Naive thymus-derived CD4-positive, alpha-beta T cell (primary cell): ENCODE measurements at regions not wholly inside any gene's neighbourhood (a gene's known extent, or its start where the extent isn't known, plus 50 kb on each side); places are given as distances from the start of the nearest gene placed in this dataset.

Source experiments
- ATAC-seq: fragments of 150-1000 bp; cut with Tn5 transposase; 2 replicates; pipeline ENCODE4 v1.10.0; 2021; ENCODE audit warnings: mild to moderate bottlenecking, moderate library complexity
- CTCF ChIA-PET: fragments of 350-600 bp; sonication (Branson Sonifier 250); formaldehyde crosslinking; loops from one replicate; lab custom pipeline; 2021; ENCODE audit warnings: antibody characterized with exemption; lab: Charles Lee
- POLR2A ChIA-PET: fragments of 350-600 bp; sonication (Branson Sonifier 250); formaldehyde crosslinking; loops from one replicate; lab custom pipeline; 2021; ENCODE audit warnings: antibody characterized with exemption, inconsistent platforms; lab: Charles Lee
- DNase-seq, 9 donors: peaks; one replicate each; pipeline versions ENCODE4 v3.0.0 to v3.0.0-alpha.2; 2020 to 2022; ENCODE audit warnings: mixed read lengths in 1 of 9
- H3K27ac ChIP-seq: one replicate; pipeline ENCODE4 v1.7.0; 2013; ENCODE audit warnings: mild to moderate bottlenecking, low read depth, low read length, moderate library complexity
- H3K27me3 ChIP-seq, 2 donors: one replicate each; pipeline ENCODE4 v1.7.0; 2013; ENCODE audit warnings: low read length in 2 of 2, mild to moderate bottlenecking in 2 of 2, moderate library complexity in 2 of 2; ENCODE audit not compliant: control insufficient read depth in 2 of 2, insufficient read depth in 2 of 2
- H3K36me3 ChIP-seq, 3 experiments: 1 replicate in 2 of 3; 2 replicates in 1 of 3; pipeline ENCODE4 v1.7.0; 2013; ENCODE audit warnings: low read length in 3 of 3, mild to moderate bottlenecking in 3 of 3, moderate library complexity in 1 of 3; ENCODE audit not compliant: insufficient read depth in 3 of 3, control insufficient read depth in 2 of 3
- H3K4me1 ChIP-seq, 2 donors: one replicate each; pipeline ENCODE4 v1.7.0; 2013; ENCODE audit warnings: low read length in 2 of 2, mild to moderate bottlenecking in 2 of 2, moderate library complexity in 1 of 2; ENCODE audit not compliant: control insufficient read depth in 2 of 2, insufficient read depth in 2 of 2
- H3K4me3 ChIP-seq: 2 replicates; pipeline ENCODE4 v1.7.0; 2013; ENCODE audit warnings: mild to moderate bottlenecking, low read length
- H3K9me3 ChIP-seq, 3 experiments: 1 replicate in 2 of 3; 2 replicates in 1 of 3; pipeline ENCODE4 v1.7.0; 2013; ENCODE audit warnings: low read length in 3 of 3; ENCODE audit not compliant: control insufficient read depth in 2 of 3
- H3K27ac Mint-ChIP-seq, 9 donors: one replicate each; pipeline ENCODE4 v1.8.0; 2020 to 2022; ENCODE audit warnings: mixed read lengths in 9 of 9, mild to moderate bottlenecking in 8 of 9, moderate library complexity in 5 of 9, inconsistent platforms in 2 of 9
- H3K27me3 Mint-ChIP-seq, 5 donors: one replicate each; pipeline ENCODE4 v1.8.0; 2021 to 2022; ENCODE audit warnings: mixed read lengths in 5 of 5, mild to moderate bottlenecking in 1 of 5
- H3K36me3 Mint-ChIP-seq, 5 donors: one replicate each; pipeline ENCODE4 v1.8.0; 2020 to 2022; ENCODE audit warnings: mixed read lengths in 5 of 5, mild to moderate bottlenecking in 3 of 5, inconsistent platforms in 1 of 5
- H3K4me1 Mint-ChIP-seq, 7 donors: one replicate each; pipeline ENCODE4 v1.8.0; 2020 to 2022; ENCODE audit warnings: mixed read lengths in 7 of 7, mild to moderate bottlenecking in 3 of 7, inconsistent platforms in 1 of 7
- H3K4me3 Mint-ChIP-seq, 10 donors: one replicate each; pipeline ENCODE4 v1.8.0; 2020 to 2022; ENCODE audit warnings: mild to moderate bottlenecking in 10 of 10, mixed read lengths in 10 of 10, moderate library complexity in 6 of 10, inconsistent platforms in 2 of 10
- H3K9me3 Mint-ChIP-seq, 11 donors: one replicate each; pipeline ENCODE4 v1.8.0; 2020 to 2022; ENCODE audit warnings: mixed read lengths in 11 of 11, mild to moderate bottlenecking in 4 of 11, inconsistent platforms in 1 of 11, moderate library complexity in 1 of 11
- intact Hi-C, 2 donors: fragments of 100-400 bp; cut with micrococcal nuclease; formaldehyde crosslinking; loops; one replicate each; pipeline ENCODE4 v1.15.1; 2023

DNA sequence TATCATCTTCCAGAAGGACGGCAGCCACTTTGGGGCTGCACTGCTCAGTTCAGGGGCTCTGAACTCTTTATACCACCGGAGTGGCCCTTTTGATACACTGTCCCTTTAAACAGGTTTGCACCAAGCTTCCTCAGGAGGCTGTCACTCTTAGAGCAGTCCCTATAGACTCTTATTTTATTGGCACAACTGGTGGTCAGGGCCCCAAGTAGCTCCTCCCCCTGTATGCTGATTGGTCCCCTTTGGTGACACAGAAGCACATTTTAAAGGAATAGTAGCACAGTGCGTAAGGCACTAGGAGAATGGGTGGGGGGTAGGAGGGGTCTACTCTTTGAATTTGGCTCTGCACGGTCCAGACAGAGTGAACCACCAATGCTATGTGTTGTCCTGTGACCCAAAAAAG, 122.6 kb upstream of the MLN start:
- ATAC-seq (no peak), DNase-seq (no peak)
- H3K4me1 ChIP-seq: peaks cover 8 to 11% of the 10 kb centered on the region in 2 donors
- H3K36me3 ChIP-seq: no peaks in the 10 kb centered on the region
- intact Hi-C loops: no loop called here
- no peak overlapping the region for H3K4me3 ChIP-seq
- H3K36me3 Mint-ChIP-seq: no peaks in the 10 kb centered on the region
- ChIA-PET POLR2A (no interaction called here), CTCF (no interaction called here)
- peaks cover 2 to 22% (median 10%) of the 10 kb centered on the region in 7 donors for H3K4me1 Mint-ChIP-seq
- H3K27me3 ChIP-seq: no peaks in the 10 kb centered on the region
- H3K9me3 Mint-ChIP-seq: peaks cover 0 to 3% (median 0%) of the 10 kb centered on the region in 11 donors
- no peak overlapping the region for H3K27ac Mint-ChIP-seq
- no peak overlapping the region for H3K4me3 Mint-ChIP-seq
- no peak overlapping the region for H3K27ac ChIP-seq
- H3K27me3 Mint-ChIP-seq: peaks cover 0 to 6% (median 0%) of the 10 kb centered on the region in 5 donors
- H3K9me3 ChIP-seq: no peaks in the 10 kb centered on the region

DNA sequence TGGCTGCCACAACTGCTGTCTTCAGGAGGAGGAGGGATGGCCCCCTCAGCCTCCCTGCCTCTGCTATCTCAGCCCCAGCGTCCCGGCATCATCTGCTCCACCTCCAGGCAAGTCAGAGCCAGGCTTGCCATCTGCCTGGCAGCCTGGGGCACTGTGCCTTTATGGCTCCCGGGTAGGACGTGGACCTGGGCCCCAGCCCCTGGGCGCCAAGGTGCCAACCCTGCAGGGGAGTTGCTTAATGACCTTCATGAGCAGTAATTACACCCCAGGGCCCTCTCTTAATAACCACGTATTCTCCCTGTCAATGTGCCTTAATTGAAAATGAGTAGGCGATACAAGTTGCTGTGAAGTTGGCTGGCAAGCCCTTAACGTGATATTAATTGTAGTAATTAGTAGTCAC, 122.1 kb upstream of the MLN start:
- Histone ChIP-seq H3K27ac (no peak overlapping the region), H3K9me3 (no peaks in the 10 kb centered on the region), H3K4me1 (peaks cover 8 to 11% of the 10 kb centered on the region in 2 donors), H3K4me3 (no peak overlapping the region), H3K27me3 (no peaks in the 10 kb centered on the region), H3K36me3 (no peaks in the 10 kb centered on the region)
- Mint-ChIP-seq H3K9me3 (peaks cover 0 to 3% (median 0%) of the 10 kb centered on the region in 11 donors), H3K4me1 (peaks cover 2 to 25% (median 10%) of the 10 kb centered on the region in 7 donors), H3K4me3 (no peak overlapping the region), H3K27ac (no peak overlapping the region), H3K36me3 (no peaks in the 10 kb centered on the region), H3K27me3 (peaks cover 0 to 5% (median 0%) of the 10 kb centered on the region in 5 donors)
- intact Hi-C loops: no loop called here
- no peak for DNase-seq
- no peak for ATAC-seq
- POLR2A ChIA-PET: no interaction called here
- CTCF ChIA-PET: no interaction called here

DNA sequence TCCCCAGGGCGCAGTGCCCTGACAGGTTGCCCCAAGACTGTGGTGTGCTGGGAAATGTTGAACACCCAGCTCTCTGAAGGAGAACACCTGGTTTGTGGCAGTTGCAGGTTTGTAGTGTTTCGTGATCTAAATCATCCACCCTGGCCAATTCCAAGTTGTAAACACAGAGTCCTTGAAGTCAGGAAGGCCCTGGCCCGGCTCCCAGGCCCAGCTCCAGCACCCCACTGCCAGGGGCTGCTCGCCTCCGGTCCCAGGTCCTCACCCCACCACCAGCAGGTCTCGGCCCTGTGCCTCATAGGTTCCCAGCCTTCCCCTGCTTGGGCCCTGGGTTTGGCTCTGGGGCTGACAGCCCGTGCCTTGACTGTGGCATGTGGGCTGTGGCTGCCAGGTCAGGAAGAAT, 121.4 kb upstream of the MLN start:
- Histone ChIP-seq H3K27ac (no peak overlapping the region), H3K4me3 (no peak overlapping the region), H3K4me1 (peaks cover 8 to 11% of the 10 kb centered on the region in 2 donors), H3K36me3 (no peaks in the 10 kb centered on the region), H3K27me3 (no peaks in the 10 kb centered on the region), H3K9me3 (no peaks in the 10 kb centered on the region)
- DNase-seq: no peak
- peaks cover 2 to 28% (median 10%) of the 10 kb centered on the region in 7 donors for H3K4me1 Mint-ChIP-seq
- intact Hi-C loops: no loop called here
- POLR2A ChIA-PET: no interaction called here
- CTCF ChIA-PET: no interaction called here
- H3K9me3 Mint-ChIP-seq: peaks cover 0 to 3% (median 0%) of the 10 kb centered on the region in 11 donors
- no peak overlapping the region for H3K4me3 Mint-ChIP-seq
- no peak for ATAC-seq
- H3K27ac Mint-ChIP-seq: no peak overlapping the region
- H3K36me3 Mint-ChIP-seq: no peaks in the 10 kb centered on the region
- peaks cover 0 to 2% (median 0%) of the 10 kb centered on the region in 5 donors for H3K27me3 Mint-ChIP-seq

DNA sequence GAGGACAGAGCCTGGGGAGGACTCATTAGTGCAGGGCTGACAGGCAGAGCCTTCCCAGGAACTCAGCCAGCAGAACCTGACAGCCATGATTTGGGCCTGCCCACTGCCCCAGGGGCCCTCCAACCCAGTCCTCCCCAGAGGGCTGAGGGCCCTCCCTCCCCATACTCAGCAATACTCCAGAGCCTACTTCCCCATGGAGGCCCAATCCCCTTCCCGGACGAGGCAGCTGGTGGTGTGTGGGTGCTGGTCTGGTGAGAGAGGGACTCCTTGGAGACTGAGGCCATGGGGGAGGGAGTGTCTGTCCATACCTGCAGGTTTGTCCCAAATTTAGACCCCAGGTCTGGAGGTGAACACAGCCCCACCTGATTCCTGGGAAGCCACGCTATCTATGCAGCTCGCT, 120.9 kb upstream of the MLN start:
- H3K9me3 ChIP-seq: no peaks in the 10 kb centered on the region
- Mint-ChIP-seq H3K4me1 (peaks cover 2 to 28% (median 10%) of the 10 kb centered on the region in 7 donors), H3K9me3 (peaks cover 0 to 3% (median 0%) of the 10 kb centered on the region in 11 donors), H3K4me3 (no peak overlapping the region), H3K36me3 (no peaks in the 10 kb centered on the region), H3K27me3 (no peaks in the 10 kb centered on the region), H3K27ac (no peak overlapping the region)
- H3K4me3 ChIP-seq: no peak overlapping the region
- peaks cover 8 to 11% of the 10 kb centered on the region in 2 donors for H3K4me1 ChIP-seq
- H3K36me3 ChIP-seq: no peaks in the 10 kb centered on the region
- ATAC-seq (no peak), DNase-seq (no peak)
- H3K27ac ChIP-seq: no peak overlapping the region
- ChIA-PET CTCF (no interaction called here), POLR2A (no interaction called here)
- no peaks in the 10 kb centered on the region for H3K27me3 ChIP-seq
- intact Hi-C loops: no loop called here

DNA sequence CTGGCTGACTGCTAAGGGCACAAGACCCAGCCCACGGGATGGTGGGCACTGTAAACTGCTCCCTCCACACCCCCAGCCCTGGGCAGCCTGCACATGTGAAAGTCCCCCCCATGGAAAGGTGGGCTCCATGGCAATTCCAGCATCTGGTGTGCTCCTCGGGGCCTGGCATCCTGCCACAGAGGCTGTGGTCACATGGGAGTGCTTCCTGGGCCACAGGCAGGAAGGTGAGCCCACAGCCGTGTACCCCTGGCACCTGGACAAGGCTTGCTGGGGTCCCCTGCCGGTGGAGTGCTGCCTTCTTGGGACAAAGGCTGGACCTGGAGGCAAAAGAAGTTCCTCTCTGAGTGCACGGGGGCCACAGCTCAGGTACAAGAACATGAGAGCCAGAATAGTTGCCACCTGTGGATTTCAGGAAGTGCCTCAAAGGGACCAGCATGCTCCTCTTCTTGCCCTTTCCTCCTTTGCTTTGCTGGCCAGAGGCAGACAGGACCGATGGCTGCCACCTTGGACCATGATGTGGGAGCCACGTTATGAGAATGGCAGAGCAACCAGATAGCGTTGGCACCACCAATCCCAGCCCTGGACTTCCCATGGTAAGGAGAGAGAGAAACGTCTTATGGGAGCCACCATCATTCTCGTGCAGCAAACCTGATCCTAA, 120.2 kb upstream of the MLN start:
- peaks cover 0 to 3% (median 0%) of the 10 kb centered on the region in 11 donors for H3K9me3 Mint-ChIP-seq
- no peak overlapping the region for H3K27ac Mint-ChIP-seq
- no peaks in the 10 kb centered on the region for H3K27me3 ChIP-seq
- H3K27ac ChIP-seq: no peak overlapping the region
- POLR2A ChIA-PET: no interaction called here
- DNase-seq (peak in 1 of 9 donors; percentile 11), ATAC-seq (no peak)
- peak overlapping the region in 1 of 10 donors; percentile 48 for H3K4me3 Mint-ChIP-seq
- peaks cover 2 to 28% (median 10%) of the 10 kb centered on the region in 7 donors for H3K4me1 Mint-ChIP-seq
- H3K36me3 Mint-ChIP-seq: no peaks in the 10 kb centered on the region
- H3K36me3 ChIP-seq: no peaks in the 10 kb centered on the region
- peaks cover 8 to 11% of the 10 kb centered on the region in 2 donors for H3K4me1 ChIP-seq
- CTCF ChIA-PET: no interaction called here
- no peaks in the 10 kb centered on the region for H3K27me3 Mint-ChIP-seq
- no peak overlapping the region for H3K4me3 ChIP-seq
- H3K9me3 ChIP-seq: no peaks in the 10 kb centered on the region
- intact Hi-C loops: no loop called here

DNA sequence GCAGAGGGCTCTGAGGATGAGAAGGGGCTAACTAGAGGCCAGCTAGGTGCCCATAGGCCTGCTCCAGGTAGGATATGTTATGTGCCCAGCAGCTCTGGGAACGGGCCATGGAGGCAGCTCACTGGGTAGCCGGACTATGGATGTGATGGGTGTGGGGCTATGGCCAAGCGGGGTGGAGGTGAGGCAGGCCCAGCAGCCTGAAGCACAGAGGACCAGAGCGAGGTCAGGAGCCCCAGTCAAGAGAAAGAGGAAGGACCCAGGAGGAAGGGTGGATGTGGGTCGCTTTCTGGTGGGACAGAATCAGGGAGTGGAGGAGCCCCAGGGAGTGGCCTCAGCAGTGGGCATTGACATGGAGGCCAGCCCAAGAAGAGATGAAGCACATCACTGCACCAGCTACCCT, 117.9 kb upstream of the MLN start:
- H3K9me3 ChIP-seq: no peaks in the 10 kb centered on the region
- H3K27ac ChIP-seq: no peak overlapping the region
- intact Hi-C loops: no loop called here
- ChIA-PET CTCF (no interaction called here), POLR2A (interaction anchor here (0.5 kb wide), 1 partner anchor 133 kb away, joined by 3 read pairs; the partner anchor contains the start of gene LEMD2)
- Mint-ChIP-seq H3K36me3 (no peaks in the 10 kb centered on the region), H3K27me3 (no peaks in the 10 kb centered on the region), H3K4me1 (peaks cover 2 to 28% (median 10%) of the 10 kb centered on the region in 7 donors), H3K4me3 (no peak overlapping the region), H3K9me3 (peaks cover 0 to 1% (median 0%) of the 10 kb centered on the region in 11 donors), H3K27ac (no peak overlapping the region)
- DNase-seq (no peak), ATAC-seq (no peak)
- H3K4me1 ChIP-seq: peaks cover 8 to 11% of the 10 kb centered on the region in 2 donors
- H3K27me3 ChIP-seq: no peaks in the 10 kb centered on the region
- no peak overlapping the region for H3K4me3 ChIP-seq
- no peaks in the 10 kb centered on the region for H3K36me3 ChIP-seq

DNA sequence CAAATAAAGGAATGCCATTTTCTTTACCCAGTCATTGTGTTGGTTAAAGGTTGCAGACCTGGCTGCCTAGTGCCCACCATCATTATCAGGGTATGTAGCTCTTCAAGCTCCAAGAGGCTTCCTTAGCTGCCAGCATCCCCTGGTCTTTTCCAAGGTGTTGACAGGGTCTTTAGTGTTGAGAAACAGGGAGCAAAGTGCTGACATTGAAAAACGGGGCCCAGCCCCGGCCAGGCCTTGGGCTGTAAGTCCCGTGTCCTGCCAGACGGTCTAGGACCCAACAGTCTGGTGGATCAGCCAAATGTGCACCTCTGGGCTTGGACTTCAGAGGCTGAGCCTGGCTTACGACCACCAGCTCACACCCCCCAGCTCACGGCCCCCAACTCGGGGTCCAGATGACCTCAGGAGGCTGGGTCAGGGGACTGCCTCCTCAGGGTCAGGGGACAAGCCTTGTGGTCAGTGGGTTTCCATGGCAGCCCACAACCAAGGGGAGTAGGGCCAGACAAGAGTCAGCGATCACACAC, 114.4 kb upstream of the MLN start:
- DNase-seq: no peak
- peaks cover 26 to 27% of the 10 kb centered on the region in 2 donors for H3K4me1 ChIP-seq
- no peaks in the 10 kb centered on the region for H3K9me3 ChIP-seq
- POLR2A ChIA-PET: no interaction called here
- Mint-ChIP-seq H3K27me3 (peaks cover 0 to 5% (median 0%) of the 10 kb centered on the region in 5 donors), H3K36me3 (peaks cover 0 to 3% (median 0%) of the 10 kb centered on the region in 5 donors), H3K4me1 (peaks cover 19 to 50% (median 28%) of the 10 kb centered on the region in 7 donors), H3K9me3 (peaks cover 0 to 1% (median 0%) of the 10 kb centered on the region in 11 donors), H3K27ac (no peak overlapping the region), H3K4me3 (no peak overlapping the region)
- H3K36me3 ChIP-seq: no peaks in the 10 kb centered on the region
- no peak for ATAC-seq
- no peak overlapping the region for H3K4me3 ChIP-seq
- no peak overlapping the region for H3K27ac ChIP-seq
- intact Hi-C loops: no loop called here
- no peaks in the 10 kb centered on the region for H3K27me3 ChIP-seq
- CTCF ChIA-PET: no interaction called here
